Medulla oblongata (tissue), 1 donor: ENCODE measurements at regions not wholly inside any gene's neighbourhood (a gene's known extent, or its start where the extent isn't known, plus 50 kb on each side); places are given as distances from the start of the nearest gene placed in this dataset.

Source experiments
- DNase-seq: peaks from one replicate; pipeline ENCODE4 v3.0.0-alpha.2; 2015; ENCODE audit errors: extremely low spot score

GRCh38 chr3:102112704-102113230, 263.5 kb downstream of the NFKBIZ start:
- DNase-seq: no peak

DNA sequence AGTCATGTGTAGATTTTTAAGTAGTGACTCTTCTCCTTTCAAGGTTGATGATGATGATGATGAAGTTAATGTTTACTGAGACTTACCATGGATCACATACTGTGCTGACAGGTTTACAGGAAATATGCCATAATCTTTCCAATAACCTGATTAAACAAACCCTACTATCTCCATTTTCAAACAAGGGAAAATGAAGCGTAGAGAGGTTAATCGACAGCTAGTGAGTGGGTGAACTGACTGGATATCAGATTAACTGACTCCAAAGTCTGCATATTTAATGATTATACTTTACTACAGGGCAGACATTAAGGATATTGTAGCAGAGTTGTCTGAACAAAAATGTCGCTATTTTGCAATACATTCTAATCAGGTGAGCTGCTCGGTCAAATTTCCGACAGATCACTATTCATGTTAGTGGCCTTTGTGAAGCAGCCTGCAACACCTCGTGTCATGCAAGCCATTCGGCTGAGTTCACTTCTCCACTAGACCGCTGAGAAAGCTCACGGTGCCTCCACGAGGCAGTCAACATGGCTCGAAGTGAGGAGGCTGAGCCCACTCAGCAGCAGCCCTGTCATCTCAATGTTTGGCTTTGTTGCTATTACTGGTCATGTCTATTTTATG, 264.2 kb downstream of the NFKBIZ start:
- DNase-seq: no peak

- DNase-seq: no peak
Observed at GRCh38 chr3:102114264-102114979, 265.1 kb downstream of the NFKBIZ start.

DNA sequence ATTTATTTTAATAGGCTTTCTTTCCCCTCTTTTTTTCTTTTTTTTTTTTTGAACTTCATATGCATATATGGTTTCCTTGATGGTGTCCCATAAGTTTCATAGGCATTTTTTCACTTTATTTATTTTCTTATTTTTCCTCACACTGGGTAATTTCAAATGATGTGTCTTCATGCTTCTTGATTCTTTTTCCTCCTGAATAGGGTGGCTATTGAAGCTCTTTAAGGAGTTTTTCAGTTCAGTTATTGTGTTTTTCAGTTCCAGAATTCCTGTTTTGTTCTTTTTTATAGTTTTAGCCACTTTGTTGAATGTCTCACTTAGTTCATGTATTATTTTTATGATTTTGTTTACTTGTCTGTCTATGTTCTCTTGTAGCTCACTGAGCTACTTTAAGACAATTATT, 273.2 kb downstream of the NFKBIZ start:
- no peak for DNase-seq

GRCh38 chr3:102123590-102124190, 274.4 kb downstream of the NFKBIZ start:
- no peak for DNase-seq

- DNase-seq: no peak
Observed at GRCh38 chr3:102124282-102124681, 275.0 kb downstream of the NFKBIZ start.

GRCh38 chr3:102124704-102125103, 275.4 kb downstream of the NFKBIZ start:
- DNase-seq: no peak

GRCh38 chr3:102125197-102125993, 276.1 kb downstream of the NFKBIZ start:
- DNase-seq: no peak

DNA sequence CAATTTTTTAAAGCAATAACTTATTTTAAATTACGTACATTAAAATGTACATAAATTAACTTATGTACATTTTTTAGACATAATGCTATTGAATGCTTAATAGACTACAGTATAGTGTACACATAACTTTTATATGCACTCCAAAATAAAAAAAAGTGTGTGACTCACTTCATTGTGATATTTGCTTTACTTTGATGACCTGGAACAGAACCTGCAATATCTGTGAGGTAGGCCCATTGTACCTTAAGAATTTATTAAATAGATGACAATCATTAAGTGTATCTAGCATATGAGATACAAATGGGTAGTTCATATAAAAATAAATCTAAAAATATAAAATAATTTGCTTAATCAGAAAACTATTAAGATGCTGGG, 276.7 kb downstream of the NFKBIZ start:
- DNase-seq: no peak

- no peak for DNase-seq
Observed at GRCh38 chr3:102129760-102130608, 280.7 kb downstream of the NFKBIZ start.

DNA sequence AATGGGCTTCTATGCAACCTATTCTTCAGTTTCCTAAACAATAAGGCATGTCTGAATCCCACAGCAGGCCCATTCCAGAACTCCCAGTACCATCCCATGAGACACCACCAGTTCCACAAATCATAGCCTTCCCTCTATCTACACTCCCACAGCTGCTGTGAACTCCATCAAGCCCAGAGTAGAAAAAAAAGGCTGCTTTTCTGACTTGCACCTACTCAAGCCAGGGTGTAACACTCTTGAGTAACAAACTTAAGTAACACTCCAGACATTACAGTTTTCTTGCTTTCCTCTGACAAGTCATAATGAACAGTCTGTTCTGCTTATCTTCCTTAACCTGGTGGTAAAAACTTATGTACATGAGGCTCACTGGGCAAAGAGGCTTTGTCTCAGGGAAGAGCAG, 283.1 kb downstream of the NFKBIZ start:
- no peak for DNase-seq

DNA sequence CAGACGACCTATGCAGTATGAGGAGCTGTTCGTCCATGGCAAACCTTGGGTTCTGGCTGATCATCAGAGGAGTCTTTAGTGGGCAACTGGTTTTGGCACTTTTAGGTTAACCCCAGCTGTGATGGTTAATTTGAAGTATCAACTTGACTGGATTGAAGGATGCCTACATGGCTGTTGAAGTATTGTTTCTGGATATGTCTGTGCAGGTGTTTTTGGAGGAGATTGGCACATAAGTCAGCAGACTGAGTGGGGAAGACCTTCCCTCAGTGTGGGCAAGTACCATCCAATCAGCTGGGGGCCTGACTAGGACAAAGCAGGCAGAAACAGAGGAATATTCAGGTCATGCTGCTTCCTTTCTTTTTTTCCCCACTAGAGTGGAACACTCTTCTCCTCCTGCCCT, 284.1 kb downstream of the NFKBIZ start:
- no peak for DNase-seq

- DNase-seq: no peak
Observed at GRCh38 chr3:102135316-102135715, 286.0 kb downstream of the NFKBIZ start.

- no peak for DNase-seq
Observed at GRCh38 chr3:102136183-102136582, 286.9 kb downstream of the NFKBIZ start.

- DNase-seq: no peak
Observed at GRCh38 chr3:102140116-102140515, 290.8 kb downstream of the NFKBIZ start.

- no peak for DNase-seq
Observed at GRCh38 chr3:102141096-102141927, 292.0 kb downstream of the NFKBIZ start.

- no peak for DNase-seq
Observed at GRCh38 chr3:102141928-102142239, 292.6 kb downstream of the NFKBIZ start.

- DNase-seq: no peak
Observed at GRCh38 chr3:102142379-102143060, 292.3 kb upstream of the ZPLD1 start.

GRCh38 chr3:102143536-102143935, 291.3 kb upstream of the ZPLD1 start:
- no peak for DNase-seq

- DNase-seq: no peak
Observed at GRCh38 chr3:102144063-102144462, 290.8 kb upstream of the ZPLD1 start.
